Esophagus squamous epithelium (tissue), 4 donors: ENCODE measurements at regions not wholly inside any gene's neighbourhood (a gene's known extent, or its start where the extent isn't known, plus 50 kb on each side); places are given as distances from the start of the nearest gene placed in this dataset.

ENCODE experiments used
- POLR2A ChIP-seq, 4 donors: fragments of 450-650 bp; IDR thresholded peaks; one replicate each; pipeline ENCODE4 v1.6.1; 2017; ENCODE audit warnings: antibody characterized with exemption in 4 of 4, mild to moderate bottlenecking in 4 of 4, moderate library complexity in 3 of 4
- TF ChIP-seq, protein P1 (sequence below), 6 experiments: fragments of 450-650 bp in 4 of 6; fragments of 200-600 bp in 2 of 6; sonication (generic) in 2 of 6; IDR thresholded peaks; one replicate each; pipeline ENCODE4 v1.5.1; 2016 to 2019; ENCODE audit warnings: antibody characterized with exemption in 6 of 6, mild to moderate bottlenecking in 4 of 6, moderate library complexity in 4 of 6

DNA sequence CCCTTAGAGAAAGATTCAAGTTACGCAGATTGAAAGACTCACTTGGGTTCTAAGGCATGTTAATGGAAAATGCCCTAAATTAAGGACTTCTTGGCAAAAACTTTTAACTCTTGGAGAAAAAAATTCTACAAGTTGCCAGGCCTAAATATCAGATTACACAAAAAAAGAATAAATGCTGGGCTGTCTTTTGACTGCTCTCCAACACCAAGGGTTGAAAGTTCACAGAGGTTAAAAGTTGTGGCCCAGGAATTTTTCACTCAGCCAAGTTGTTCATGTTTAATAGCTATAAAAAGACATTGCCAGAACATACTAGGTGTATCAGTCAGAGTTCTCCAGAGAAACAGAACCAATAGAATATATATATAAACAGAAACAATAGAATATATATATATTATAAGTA, 204.3 kb upstream of the ADRA1D start:
- TF ChIP-seq, protein P1, sequence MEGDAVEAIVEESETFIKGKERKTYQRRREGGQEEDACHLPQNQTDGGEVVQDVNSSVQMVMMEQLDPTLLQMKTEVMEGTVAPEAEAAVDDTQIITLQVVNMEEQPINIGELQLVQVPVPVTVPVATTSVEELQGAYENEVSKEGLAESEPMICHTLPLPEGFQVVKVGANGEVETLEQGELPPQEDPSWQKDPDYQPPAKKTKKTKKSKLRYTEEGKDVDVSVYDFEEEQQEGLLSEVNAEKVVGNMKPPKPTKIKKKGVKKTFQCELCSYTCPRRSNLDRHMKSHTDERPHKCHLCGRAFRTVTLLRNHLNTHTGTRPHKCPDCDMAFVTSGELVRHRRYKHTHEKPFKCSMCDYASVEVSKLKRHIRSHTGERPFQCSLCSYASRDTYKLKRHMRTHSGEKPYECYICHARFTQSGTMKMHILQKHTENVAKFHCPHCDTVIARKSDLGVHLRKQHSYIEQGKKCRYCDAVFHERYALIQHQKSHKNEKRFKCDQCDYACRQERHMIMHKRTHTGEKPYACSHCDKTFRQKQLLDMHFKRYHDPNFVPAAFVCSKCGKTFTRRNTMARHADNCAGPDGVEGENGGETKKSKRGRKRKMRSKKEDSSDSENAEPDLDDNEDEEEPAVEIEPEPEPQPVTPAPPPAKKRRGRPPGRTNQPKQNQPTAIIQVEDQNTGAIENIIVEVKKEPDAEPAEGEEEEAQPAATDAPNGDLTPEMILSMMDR (IDR thresholded peaks at IDR 0.05): no peak
- TF ChIP-seq POLR2A (IDR thresholded peaks at IDR 0.05): no peak
